ENCODE measurements at regions not wholly inside any gene's neighbourhood (a gene's known extent, or its start where the extent isn't known, plus 50 kb on each side); places are given as distances from the start of the nearest gene placed in this dataset.

GRCh38 chr9:126038790-126039189, 287.8 kb upstream of the MVB12B start:
- Histone ChIP-seq H3K4me3 (ENCODE audit: low read length) (no peak overlapping the region), H2AFZ (ENCODE audit: low read depth, low read length) (no peak overlapping the region), H3K36me3 (ENCODE audit: insufficient read depth, low read length) (no peaks in the 10 kb centered on the region), H3K27ac (ENCODE audit: low read length) (no peak overlapping the region), H3F3A (ENCODE audit: insufficient read depth, low read length, poor library complexity, severe bottlenecking) (no peaks in the 10 kb centered on the region), H3K4me2 (ENCODE audit: low read length) (no peak overlapping the region), H4K20me1 (ENCODE audit: insufficient read depth) (no peaks in the 10 kb centered on the region), H3K9me3 (ENCODE audit: low read length) (no peaks in the 10 kb centered on the region), H3K9ac (ENCODE audit: low read length) (no peak overlapping the region), H3K27me3 (ENCODE audit: insufficient read depth, low read depth, low read length) (no peaks in the 10 kb centered on the region), H3K79me2 (replicated peaks; ENCODE audit: insufficient read depth, low read length) (no peaks in the 10 kb centered on the region), H3K9me2 (ENCODE audit: insufficient read depth, low read length) (no peaks in the 10 kb centered on the region)
- no peak for TF ChIP-seq EZH2 (IDR thresholded peaks at IDR 0.05; ENCODE audit: borderline replicate concordance, insufficient read depth, low read length, poor library complexity, severe bottlenecking)
- no peak for TF ChIP-seq RAD21 (conservative IDR thresholded peaks at IDR 0.05)
- no peak for TF ChIP-seq MXI1 (conservative IDR thresholded peaks at IDR 0.05; ENCODE audit: poor library complexity, severe bottlenecking)
- no peak for TF ChIP-seq EP300 (conservative IDR thresholded peaks at IDR 0.05; ENCODE audit: poor library complexity, severe bottlenecking)
- TF ChIP-seq, protein P1, sequence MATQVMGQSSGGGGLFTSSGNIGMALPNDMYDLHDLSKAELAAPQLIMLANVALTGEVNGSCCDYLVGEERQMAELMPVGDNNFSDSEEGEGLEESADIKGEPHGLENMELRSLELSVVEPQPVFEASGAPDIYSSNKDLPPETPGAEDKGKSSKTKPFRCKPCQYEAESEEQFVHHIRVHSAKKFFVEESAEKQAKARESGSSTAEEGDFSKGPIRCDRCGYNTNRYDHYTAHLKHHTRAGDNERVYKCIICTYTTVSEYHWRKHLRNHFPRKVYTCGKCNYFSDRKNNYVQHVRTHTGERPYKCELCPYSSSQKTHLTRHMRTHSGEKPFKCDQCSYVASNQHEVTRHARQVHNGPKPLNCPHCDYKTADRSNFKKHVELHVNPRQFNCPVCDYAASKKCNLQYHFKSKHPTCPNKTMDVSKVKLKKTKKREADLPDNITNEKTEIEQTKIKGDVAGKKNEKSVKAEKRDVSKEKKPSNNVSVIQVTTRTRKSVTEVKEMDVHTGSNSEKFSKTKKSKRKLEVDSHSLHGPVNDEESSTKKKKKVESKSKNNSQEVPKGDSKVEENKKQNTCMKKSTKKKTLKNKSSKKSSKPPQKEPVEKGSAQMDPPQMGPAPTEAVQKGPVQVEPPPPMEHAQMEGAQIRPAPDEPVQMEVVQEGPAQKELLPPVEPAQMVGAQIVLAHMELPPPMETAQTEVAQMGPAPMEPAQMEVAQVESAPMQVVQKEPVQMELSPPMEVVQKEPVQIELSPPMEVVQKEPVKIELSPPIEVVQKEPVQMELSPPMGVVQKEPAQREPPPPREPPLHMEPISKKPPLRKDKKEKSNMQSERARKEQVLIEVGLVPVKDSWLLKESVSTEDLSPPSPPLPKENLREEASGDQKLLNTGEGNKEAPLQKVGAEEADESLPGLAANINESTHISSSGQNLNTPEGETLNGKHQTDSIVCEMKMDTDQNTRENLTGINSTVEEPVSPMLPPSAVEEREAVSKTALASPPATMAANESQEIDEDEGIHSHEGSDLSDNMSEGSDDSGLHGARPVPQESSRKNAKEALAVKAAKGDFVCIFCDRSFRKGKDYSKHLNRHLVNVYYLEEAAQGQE (IDR thresholded peaks at IDR 0.05; ENCODE audit: borderline replicate concordance) = no peak
- no peak for TF ChIP-seq SMC3 (conservative IDR thresholded peaks at IDR 0.05; ENCODE audit: poor library complexity)
- no peak for TF ChIP-seq CTCF (IDR thresholded peaks at IDR 0.05; ENCODE audit: poor library complexity, severe bottlenecking)
- TF ChIP-seq TAF1 (IDR thresholded peaks at IDR 0.05; ENCODE audit: low read depth) = no peak
- no peak for TF ChIP-seq POLR2AphosphoS5 (IDR thresholded peaks at IDR 0.05)

GRCh38 chr9:126043681-126044080, 282.9 kb upstream of the MVB12B start:
- H3K27me3 ChIP-seq (ENCODE audit: insufficient read depth, low read depth, low read length) = no peaks in the 10 kb centered on the region
- no peak overlapping the region for H3K4me3 ChIP-seq (ENCODE audit: low read length)
- no peaks in the 10 kb centered on the region for H3F3A ChIP-seq (ENCODE audit: insufficient read depth, low read length, poor library complexity, severe bottlenecking)
- no peak overlapping the region for H3K27ac ChIP-seq (ENCODE audit: low read length)
- no peaks in the 10 kb centered on the region for H3K36me3 ChIP-seq (ENCODE audit: insufficient read depth, low read length)
- no peaks in the 10 kb centered on the region for H3K79me2 ChIP-seq (replicated peaks; ENCODE audit: insufficient read depth, low read length)
- no peak overlapping the region for H3K9ac ChIP-seq (ENCODE audit: low read length)
- no peak overlapping the region for H3K4me2 ChIP-seq (ENCODE audit: low read length)
- no peaks in the 10 kb centered on the region for H3K9me3 ChIP-seq (ENCODE audit: low read length)
- no peaks in the 10 kb centered on the region for H4K20me1 ChIP-seq (ENCODE audit: insufficient read depth)
- no peaks in the 10 kb centered on the region for H3K9me2 ChIP-seq (ENCODE audit: insufficient read depth, low read length)
- TF ChIP-seq POLR2AphosphoS5 (IDR thresholded peaks at IDR 0.05) (no peak), EZH2 (IDR thresholded peaks at IDR 0.05; ENCODE audit: borderline replicate concordance, insufficient read depth, low read length, poor library complexity, severe bottlenecking) (no peak), MXI1 (conservative IDR thresholded peaks at IDR 0.05; ENCODE audit: poor library complexity, severe bottlenecking) (no peak), RAD21 (conservative IDR thresholded peaks at IDR 0.05) (no peak), CTCF (IDR thresholded peaks at IDR 0.05; ENCODE audit: poor library complexity, severe bottlenecking) (no peak), EP300 (conservative IDR thresholded peaks at IDR 0.05; ENCODE audit: poor library complexity, severe bottlenecking) (no peak), TAF1 (IDR thresholded peaks at IDR 0.05; ENCODE audit: low read depth) (no peak), SMC3 (conservative IDR thresholded peaks at IDR 0.05; ENCODE audit: poor library complexity) (no peak)
- TF ChIP-seq, protein P1 (IDR thresholded peaks at IDR 0.05; ENCODE audit: borderline replicate concordance) = no peak
- no peak overlapping the region for H2AFZ ChIP-seq (ENCODE audit: low read depth, low read length)
